ENCODE measurements at regions not wholly inside any gene's neighbourhood (a gene's known extent, or its start where the extent isn't known, plus 50 kb on each side); places are given as distances from the start of the nearest gene placed in this dataset.

DNA sequence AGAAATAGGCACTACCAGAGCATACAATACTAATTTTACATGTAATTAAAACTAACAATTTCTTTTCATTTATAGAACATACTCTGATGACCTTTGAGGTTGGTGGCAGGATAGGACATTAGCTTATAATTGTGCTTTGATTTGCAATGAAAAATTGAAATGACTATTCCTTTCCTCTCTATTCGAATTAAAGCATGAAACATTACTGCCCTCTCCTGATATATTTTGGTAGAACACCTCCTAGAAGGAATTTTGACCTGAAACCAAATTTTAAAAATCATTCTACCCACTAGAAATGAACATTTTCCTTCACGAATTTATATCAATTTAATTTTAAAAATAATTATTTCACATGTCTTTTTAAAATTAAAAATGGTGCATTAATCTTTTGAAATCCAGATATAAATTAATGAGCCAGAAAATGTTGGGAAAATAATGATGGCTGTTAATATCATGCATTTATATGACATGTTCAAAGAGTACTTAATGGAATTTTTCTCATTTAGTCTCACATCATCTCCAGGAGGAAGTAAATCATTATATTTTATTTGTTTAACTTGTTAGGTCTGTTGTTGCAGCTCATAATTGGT, 556.3 kb upstream of the ARGLU1 start:
- H3K79me2 ChIP-seq (ENCODE audit: insufficient read depth, low read length), result no peaks in the 10 kb centered on the region
- no peak overlapping the region for H2AFZ ChIP-seq (ENCODE audit: low read length)
- no peaks in the 10 kb centered on the region for H3K4me1 ChIP-seq (ENCODE audit: insufficient read depth, low read length, poor library complexity, severe bottlenecking)
- H3K4me3 ChIP-seq (ENCODE audit: low read length, poor library complexity, severe bottlenecking), result no peak overlapping the region
- no peak overlapping the region for H3K9ac ChIP-seq (ENCODE audit: low read depth, low read length, poor library complexity, severe bottlenecking)
- H3K4me2 ChIP-seq (ENCODE audit: low read depth, low read length, poor library complexity, severe bottlenecking), result no peak overlapping the region
- TF ChIP-seq, protein P1, sequence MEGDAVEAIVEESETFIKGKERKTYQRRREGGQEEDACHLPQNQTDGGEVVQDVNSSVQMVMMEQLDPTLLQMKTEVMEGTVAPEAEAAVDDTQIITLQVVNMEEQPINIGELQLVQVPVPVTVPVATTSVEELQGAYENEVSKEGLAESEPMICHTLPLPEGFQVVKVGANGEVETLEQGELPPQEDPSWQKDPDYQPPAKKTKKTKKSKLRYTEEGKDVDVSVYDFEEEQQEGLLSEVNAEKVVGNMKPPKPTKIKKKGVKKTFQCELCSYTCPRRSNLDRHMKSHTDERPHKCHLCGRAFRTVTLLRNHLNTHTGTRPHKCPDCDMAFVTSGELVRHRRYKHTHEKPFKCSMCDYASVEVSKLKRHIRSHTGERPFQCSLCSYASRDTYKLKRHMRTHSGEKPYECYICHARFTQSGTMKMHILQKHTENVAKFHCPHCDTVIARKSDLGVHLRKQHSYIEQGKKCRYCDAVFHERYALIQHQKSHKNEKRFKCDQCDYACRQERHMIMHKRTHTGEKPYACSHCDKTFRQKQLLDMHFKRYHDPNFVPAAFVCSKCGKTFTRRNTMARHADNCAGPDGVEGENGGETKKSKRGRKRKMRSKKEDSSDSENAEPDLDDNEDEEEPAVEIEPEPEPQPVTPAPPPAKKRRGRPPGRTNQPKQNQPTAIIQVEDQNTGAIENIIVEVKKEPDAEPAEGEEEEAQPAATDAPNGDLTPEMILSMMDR (conservative IDR thresholded peaks at IDR 0.05; ENCODE audit: low read length), result peak; percentile 64
- TF ChIP-seq EZH2phosphoT487 (IDR thresholded peaks at IDR 0.05; ENCODE audit: borderline replicate concordance), result no peak
- H3K36me3 ChIP-seq (ENCODE audit: insufficient read depth, low read length), result no peaks in the 10 kb centered on the region
- H3K27me3 ChIP-seq (ENCODE audit: insufficient read depth, low read length, poor library complexity, severe bottlenecking), result no peaks in the 10 kb centered on the region
- no peaks in the 10 kb centered on the region for H4K20me1 ChIP-seq (ENCODE audit: insufficient read depth, low read length, poor library complexity, severe bottlenecking)
- no peaks in the 10 kb centered on the region for H3K9me2 ChIP-seq (replicated peaks; ENCODE audit: low read depth, low read length)
- H3K9me3 ChIP-seq (ENCODE audit: insufficient read depth, low read depth, low read length), result no peaks in the 10 kb centered on the region
- H3F3A ChIP-seq (ENCODE audit: low read depth), result no peaks in the 10 kb centered on the region

DNA sequence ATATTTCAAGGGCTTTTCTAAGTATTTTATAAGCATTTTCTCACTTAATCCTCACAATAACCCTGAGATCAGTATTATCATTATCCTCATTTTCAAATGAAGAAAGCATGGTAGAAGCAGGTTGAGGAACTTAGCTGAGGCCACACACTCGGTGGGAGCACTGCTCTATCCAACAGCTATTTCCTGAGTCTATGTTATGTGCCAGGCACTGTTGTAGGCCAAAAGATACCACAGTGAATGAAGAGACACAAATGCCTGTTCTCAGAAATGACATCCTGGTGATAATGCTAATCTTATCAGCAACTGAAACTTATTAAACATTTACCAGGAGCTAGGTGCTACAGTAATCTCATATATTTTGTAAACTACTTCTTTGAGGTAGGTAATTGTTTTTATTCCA, 553.9 kb upstream of the ARGLU1 start:
- H3K4me3 ChIP-seq (ENCODE audit: low read length, poor library complexity, severe bottlenecking), result no peak overlapping the region
- no peaks in the 10 kb centered on the region for H4K20me1 ChIP-seq (ENCODE audit: insufficient read depth, low read length, poor library complexity, severe bottlenecking)
- TF ChIP-seq, protein P1 (conservative IDR thresholded peaks at IDR 0.05; ENCODE audit: low read length), result no peak
- no peak for TF ChIP-seq EZH2phosphoT487 (IDR thresholded peaks at IDR 0.05; ENCODE audit: borderline replicate concordance)
- H3K79me2 ChIP-seq (ENCODE audit: insufficient read depth, low read length), result no peaks in the 10 kb centered on the region
- H3K4me1 ChIP-seq (ENCODE audit: insufficient read depth, low read length, poor library complexity, severe bottlenecking), result no peaks in the 10 kb centered on the region
- H2AFZ ChIP-seq (ENCODE audit: low read length), result no peak overlapping the region
- no peaks in the 10 kb centered on the region for H3K27me3 ChIP-seq (ENCODE audit: insufficient read depth, low read length, poor library complexity, severe bottlenecking)
- H3K36me3 ChIP-seq (ENCODE audit: insufficient read depth, low read length), result no peaks in the 10 kb centered on the region
- H3K4me2 ChIP-seq (ENCODE audit: low read depth, low read length, poor library complexity, severe bottlenecking), result no peak overlapping the region
- H3F3A ChIP-seq (ENCODE audit: low read depth), result no peaks in the 10 kb centered on the region
- no peaks in the 10 kb centered on the region for H3K9me2 ChIP-seq (replicated peaks; ENCODE audit: low read depth, low read length)
- H3K9me3 ChIP-seq (ENCODE audit: insufficient read depth, low read depth, low read length), result no peaks in the 10 kb centered on the region
- H3K9ac ChIP-seq (ENCODE audit: low read depth, low read length, poor library complexity, severe bottlenecking), result no peak overlapping the region

DNA sequence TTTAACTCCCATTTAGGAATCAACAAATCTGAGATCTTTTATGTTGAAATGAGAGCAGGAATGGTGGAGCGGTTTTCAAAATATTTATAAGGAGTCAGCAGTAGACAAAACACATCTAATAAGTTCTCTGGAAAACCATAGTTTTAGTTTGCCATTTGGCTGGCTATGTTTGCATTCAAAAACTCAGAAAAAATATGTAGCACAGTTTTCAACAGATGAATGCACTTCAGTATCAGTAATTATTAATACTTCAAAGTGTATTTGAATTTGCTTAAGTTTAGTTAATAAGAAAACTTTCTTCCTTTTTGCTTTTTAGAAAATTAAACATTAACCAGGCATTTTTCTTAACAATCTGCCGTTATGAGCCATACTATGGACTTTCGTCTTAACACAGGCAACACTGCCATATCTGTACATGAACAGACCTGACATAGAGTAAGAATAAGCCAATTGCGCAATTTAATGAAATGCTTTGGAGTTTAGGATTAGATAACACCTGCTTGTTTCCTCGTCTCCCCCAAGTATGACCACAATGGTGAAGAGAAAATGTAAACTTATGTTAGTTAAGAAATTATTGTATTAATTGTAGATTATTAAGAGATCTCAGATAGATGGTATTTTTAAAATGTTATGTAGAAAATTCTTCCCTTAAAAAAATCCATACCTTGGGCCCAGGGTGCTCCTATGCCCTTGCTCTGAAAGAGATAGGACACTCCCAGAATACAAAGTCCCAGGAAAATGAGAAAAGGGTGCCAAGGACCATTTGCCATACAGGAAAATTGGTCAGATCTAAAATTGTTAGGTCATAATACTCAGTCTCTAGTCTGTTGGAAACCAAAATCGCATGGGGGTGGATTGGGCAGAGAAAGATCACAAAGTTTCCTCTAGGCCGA, 552.3 kb upstream of the ARGLU1 start:
- H3K9me2 ChIP-seq (replicated peaks; ENCODE audit: low read depth, low read length), result no peaks in the 10 kb centered on the region
- no peak overlapping the region for H3K9ac ChIP-seq (ENCODE audit: low read depth, low read length, poor library complexity, severe bottlenecking)
- no peak overlapping the region for H2AFZ ChIP-seq (ENCODE audit: low read length)
- H3K9me3 ChIP-seq (ENCODE audit: insufficient read depth, low read depth, low read length), result no peaks in the 10 kb centered on the region
- H3K4me2 ChIP-seq (ENCODE audit: low read depth, low read length, poor library complexity, severe bottlenecking), result no peak overlapping the region
- no peaks in the 10 kb centered on the region for H3K27me3 ChIP-seq (ENCODE audit: insufficient read depth, low read length, poor library complexity, severe bottlenecking)
- H3F3A ChIP-seq (ENCODE audit: low read depth), result no peaks in the 10 kb centered on the region
- no peaks in the 10 kb centered on the region for H3K4me1 ChIP-seq (ENCODE audit: insufficient read depth, low read length, poor library complexity, severe bottlenecking)
- H3K79me2 ChIP-seq (ENCODE audit: insufficient read depth, low read length), result no peaks in the 10 kb centered on the region
- H3K4me3 ChIP-seq (ENCODE audit: low read length, poor library complexity, severe bottlenecking), result no peak overlapping the region
- no peaks in the 10 kb centered on the region for H3K36me3 ChIP-seq (ENCODE audit: insufficient read depth, low read length)
- TF ChIP-seq, protein P1 (conservative IDR thresholded peaks at IDR 0.05; ENCODE audit: low read length), result no peak
- no peak for TF ChIP-seq EZH2phosphoT487 (IDR thresholded peaks at IDR 0.05; ENCODE audit: borderline replicate concordance)
- H4K20me1 ChIP-seq (ENCODE audit: insufficient read depth, low read length, poor library complexity, severe bottlenecking), result no peaks in the 10 kb centered on the region
